ENCODE measurements at regions not wholly inside any gene's neighbourhood (a gene's known extent, or its start where the extent isn't known, plus 50 kb on each side); places are given as distances from the start of the nearest gene placed in this dataset.

DNA sequence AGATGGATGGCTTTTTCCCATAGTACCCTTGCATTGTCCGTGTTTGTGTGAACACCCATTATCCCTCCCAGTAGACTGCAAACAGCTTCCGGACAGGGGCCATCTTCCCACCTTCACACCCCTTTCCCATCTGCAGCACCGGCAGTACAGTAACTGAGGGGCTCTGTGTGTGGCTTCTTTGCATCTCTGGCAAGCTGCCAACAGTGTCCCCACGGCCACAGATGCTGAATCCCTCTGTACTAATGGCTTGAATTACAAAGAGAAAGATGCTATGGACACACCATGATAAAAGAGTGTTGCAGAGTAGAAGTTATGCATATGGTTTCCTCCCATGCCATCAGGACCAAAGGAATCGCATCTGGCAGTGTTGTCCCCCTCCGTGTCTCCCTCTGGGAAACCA lies 101.1 kb upstream of the CDYL start:
- TF ChIP-seq EZH2phosphoT487 (IDR thresholded peaks at IDR 0.05; ENCODE audit: insufficient read depth, low read depth) (no peak), EZH2 (IDR thresholded peaks at IDR 0.05; ENCODE audit: insufficient read depth, poor library complexity, severe bottlenecking) (no peak)

Data from GM23248 (cell line).